Activated CD4-positive, alpha-beta T cell treated with anti-CD3 and anti-CD28 coated beads, Interleukin-2, amount 10 ng/mL, durations not matched to agents 24 days and 14 days (primary cell): ENCODE measurements at regions not wholly inside any gene's neighbourhood (a gene's known extent, or its start where the extent isn't known, plus 50 kb on each side); places are given as distances from the start of the nearest gene placed in this dataset.

Experiments
- DNase-seq: peaks from one replicate; pipeline ENCODE4 v3.0.0; 2022
- H3K27ac Mint-ChIP-seq: one replicate; pipeline ENCODE4 v1.8.0; 2022; ENCODE audit warnings: mild to moderate bottlenecking, mixed read lengths
- H3K27me3 Mint-ChIP-seq: one replicate; pipeline ENCODE4 v1.8.0; 2022; ENCODE audit warnings: mixed read lengths
- H3K36me3 Mint-ChIP-seq: one replicate; pipeline ENCODE4 v1.8.0; 2022; ENCODE audit warnings: low read depth, mild to moderate bottlenecking, mixed read lengths
- H3K4me1 Mint-ChIP-seq: one replicate; pipeline ENCODE4 v1.8.0; 2021; ENCODE audit warnings: mixed read lengths
- H3K4me3 Mint-ChIP-seq: one replicate; pipeline ENCODE4 v1.8.0; 2022; ENCODE audit warnings: mild to moderate bottlenecking, moderate library complexity, mixed read lengths
- H3K9me3 Mint-ChIP-seq: one replicate; pipeline ENCODE4 v1.8.0; 2021; ENCODE audit warnings: mixed read lengths
- intact Hi-C: fragments of 100-400 bp; cut with micrococcal nuclease; formaldehyde crosslinking; loops from one replicate; pipeline ENCODE4 v1.15.1; 2023

DNA sequence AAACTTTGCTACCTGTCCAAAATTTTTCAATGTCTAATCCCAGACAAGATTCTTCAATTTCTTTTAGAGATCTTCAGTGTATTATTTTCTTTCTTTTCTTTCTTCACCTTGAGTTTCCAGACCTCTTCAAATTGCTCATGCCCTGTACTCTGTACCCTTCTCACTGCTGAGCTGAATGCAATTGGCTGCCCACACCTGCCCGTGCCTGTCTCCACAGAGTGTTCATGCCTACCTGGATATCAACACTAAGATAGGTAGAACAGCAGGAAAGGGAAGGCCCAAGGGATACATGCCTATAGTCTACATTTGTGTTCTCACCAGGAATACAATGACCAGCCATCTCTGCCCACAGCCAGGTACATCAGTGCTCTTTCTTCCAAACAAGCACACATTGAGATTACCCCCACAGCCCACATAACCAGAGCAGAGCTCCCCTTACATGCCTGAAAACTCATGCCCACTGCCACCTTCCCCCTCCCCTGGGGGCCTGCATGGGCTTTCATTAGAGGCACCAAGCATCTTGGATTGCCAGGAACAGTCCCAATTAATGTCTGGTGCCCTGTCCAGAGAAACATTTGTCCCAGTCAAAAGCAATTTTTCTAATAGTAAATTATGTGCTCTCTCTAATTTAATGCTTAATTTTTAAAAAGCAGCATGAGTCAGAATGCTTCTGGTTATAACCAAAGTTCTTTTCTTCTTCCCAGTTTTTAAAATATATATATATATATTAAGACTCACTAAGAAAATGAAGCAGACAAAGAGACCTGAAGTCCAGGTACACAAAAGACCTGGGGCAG is 134.9 kb upstream of the SLC14A2 start:
- Mint-ChIP-seq H3K4me3 (no peak overlapping the region), H3K27ac (no peak overlapping the region), H3K27me3 (no peaks in the 10 kb centered on the region), H3K36me3 (no peaks in the 10 kb centered on the region), H3K4me1 (no peaks in the 10 kb centered on the region), H3K9me3 (no peaks in the 10 kb centered on the region)
- DNase-seq: no peak
- intact Hi-C loops: no loop called here

DNA sequence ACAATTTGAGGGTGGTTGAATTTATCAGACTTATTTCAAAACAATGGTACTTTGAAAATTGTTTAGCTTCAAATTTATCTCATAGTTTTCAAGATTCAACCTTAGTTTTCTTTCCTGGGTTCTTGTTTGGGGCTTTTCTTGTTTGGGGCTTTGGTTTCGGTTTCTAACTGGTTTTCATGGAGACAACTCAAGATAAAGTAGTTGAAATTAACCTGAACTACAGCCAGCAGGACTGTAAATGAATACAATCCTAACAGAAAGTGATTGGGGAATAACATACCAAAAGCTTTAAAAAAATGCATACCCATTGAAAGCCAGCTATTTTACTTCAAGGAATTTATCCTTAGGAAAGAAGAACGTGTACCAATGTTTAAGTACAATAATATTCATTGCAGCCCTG is 133.5 kb upstream of the SLC14A2 start:
- no peak overlapping the region for H3K27ac Mint-ChIP-seq
- no peak for DNase-seq
- no peaks in the 10 kb centered on the region for H3K36me3 Mint-ChIP-seq
- intact Hi-C loops: no loop called here
- H3K27me3 Mint-ChIP-seq: no peaks in the 10 kb centered on the region
- no peaks in the 10 kb centered on the region for H3K4me1 Mint-ChIP-seq
- H3K4me3 Mint-ChIP-seq: no peak overlapping the region
- no peaks in the 10 kb centered on the region for H3K9me3 Mint-ChIP-seq

DNA sequence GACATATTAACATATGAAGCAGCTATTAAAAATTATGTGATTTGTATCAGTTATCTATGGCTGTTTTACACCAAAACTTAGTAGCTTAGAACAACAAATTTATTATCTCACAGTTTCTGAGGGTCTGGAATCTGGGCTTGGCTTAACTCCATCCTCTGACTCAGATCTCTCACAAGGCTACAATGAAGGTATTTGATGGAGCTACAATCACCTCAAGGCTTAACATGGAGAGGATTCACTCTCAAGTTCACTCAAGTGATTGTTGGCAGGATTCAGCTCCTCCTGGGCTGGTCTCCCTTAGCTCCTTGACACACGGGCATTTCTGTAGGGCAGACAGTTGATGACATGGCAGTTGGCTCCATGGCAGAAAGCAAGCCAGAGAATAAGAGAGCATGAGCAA is 133.0 kb upstream of the SLC14A2 start:
- H3K36me3 Mint-ChIP-seq: no peaks in the 10 kb centered on the region

GRCh38 chr18:45487581-45487980 is 127.7 kb upstream of the SLC14A2 start:
- Mint-ChIP-seq H3K27me3 (no peaks in the 10 kb centered on the region), H3K27ac (no peak overlapping the region), H3K4me1 (no peaks in the 10 kb centered on the region), H3K36me3 (no peaks in the 10 kb centered on the region), H3K9me3 (no peaks in the 10 kb centered on the region), H3K4me3 (no peak overlapping the region)
- DNase-seq: no peak
- intact Hi-C loops: no loop called here

More for the DNA sequence above, 133.0 kb upstream of the SLC14A2 start:
- Mint-ChIP-seq H3K9me3 (no peaks in the 10 kb centered on the region), H3K4me3 (no peak overlapping the region), H3K27ac (no peak overlapping the region), H3K27me3 (no peaks in the 10 kb centered on the region), H3K4me1 (no peaks in the 10 kb centered on the region)
- no peak for DNase-seq
- intact Hi-C loops: no loop called here

DNA sequence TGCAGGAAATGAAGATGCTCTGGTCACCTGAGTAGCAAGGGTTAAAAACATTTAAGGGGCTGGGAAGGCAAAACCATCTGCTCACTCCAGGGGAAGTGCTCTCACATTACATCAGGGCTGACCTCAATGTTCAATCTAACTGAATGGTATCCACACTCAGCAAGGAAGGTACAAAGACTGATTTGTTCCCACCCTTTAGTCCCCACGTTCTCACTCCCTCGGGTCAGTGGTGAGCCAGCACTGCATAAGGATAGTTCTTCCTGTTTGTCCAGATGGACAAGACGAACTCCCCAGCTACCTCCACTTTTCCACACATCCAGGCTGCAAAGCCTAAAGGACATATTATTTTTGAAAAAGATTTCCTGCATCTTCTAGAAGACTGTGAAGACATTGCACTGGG is 126.6 kb upstream of the SLC14A2 start:
- DNase-seq: no peak
- no peak overlapping the region for H3K4me3 Mint-ChIP-seq
- intact Hi-C loops: no loop called here
- no peak overlapping the region for H3K27ac Mint-ChIP-seq
- no peaks in the 10 kb centered on the region for H3K9me3 Mint-ChIP-seq
- H3K27me3 Mint-ChIP-seq: peaks cover 2% of the 10 kb centered on the region
- no peaks in the 10 kb centered on the region for H3K4me1 Mint-ChIP-seq
- no peaks in the 10 kb centered on the region for H3K36me3 Mint-ChIP-seq

GRCh38 chr18:45493830-45494229 is 121.4 kb upstream of the SLC14A2 start:
- no peaks in the 10 kb centered on the region for H3K9me3 Mint-ChIP-seq
- peaks cover 2% of the 10 kb centered on the region for H3K27me3 Mint-ChIP-seq
- no peak overlapping the region for H3K4me3 Mint-ChIP-seq
- intact Hi-C loops: no loop called here
- DNase-seq: no peak
- no peaks in the 10 kb centered on the region for H3K36me3 Mint-ChIP-seq
- no peaks in the 10 kb centered on the region for H3K4me1 Mint-ChIP-seq
- H3K27ac Mint-ChIP-seq: no peak overlapping the region

DNA sequence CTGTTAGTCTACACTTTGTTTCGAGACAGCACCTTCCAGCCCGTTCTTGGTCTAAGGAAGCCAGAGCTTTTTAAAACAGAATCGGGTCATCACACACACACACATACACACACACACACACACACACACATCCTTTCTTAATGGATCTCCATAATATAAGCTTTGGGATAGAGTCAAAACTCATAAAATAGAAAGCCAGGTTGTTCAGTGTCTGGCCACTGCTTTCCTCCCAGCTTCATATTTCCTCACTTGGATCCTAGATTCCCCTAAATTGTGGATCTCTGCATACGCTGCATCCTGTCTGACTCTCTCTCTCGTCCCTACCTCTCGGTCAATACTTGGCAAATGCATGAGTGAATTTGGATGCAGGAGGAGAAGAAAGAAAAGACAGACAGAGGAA is 120.5 kb upstream of the SLC14A2 start:
- no peak for DNase-seq
- Mint-ChIP-seq H3K27ac (no peak overlapping the region), H3K4me3 (no peak overlapping the region), H3K4me1 (no peaks in the 10 kb centered on the region), H3K27me3 (peaks cover 2% of the 10 kb centered on the region), H3K9me3 (no peaks in the 10 kb centered on the region), H3K36me3 (no peaks in the 10 kb centered on the region)
- intact Hi-C loops: no loop called here

- no peaks in the 10 kb centered on the region for H3K4me1 Mint-ChIP-seq
- peaks cover 2% of the 10 kb centered on the region for H3K27me3 Mint-ChIP-seq
- no peak for DNase-seq
- H3K36me3 Mint-ChIP-seq: no peaks in the 10 kb centered on the region
- no peak overlapping the region for H3K4me3 Mint-ChIP-seq
- intact Hi-C loops: no loop called here
- no peaks in the 10 kb centered on the region for H3K9me3 Mint-ChIP-seq
- H3K27ac Mint-ChIP-seq: no peak overlapping the region
These were observed 118.5 kb upstream of the SLC14A2 start for GRCh38 chr18:45496741-45497140.

DNA sequence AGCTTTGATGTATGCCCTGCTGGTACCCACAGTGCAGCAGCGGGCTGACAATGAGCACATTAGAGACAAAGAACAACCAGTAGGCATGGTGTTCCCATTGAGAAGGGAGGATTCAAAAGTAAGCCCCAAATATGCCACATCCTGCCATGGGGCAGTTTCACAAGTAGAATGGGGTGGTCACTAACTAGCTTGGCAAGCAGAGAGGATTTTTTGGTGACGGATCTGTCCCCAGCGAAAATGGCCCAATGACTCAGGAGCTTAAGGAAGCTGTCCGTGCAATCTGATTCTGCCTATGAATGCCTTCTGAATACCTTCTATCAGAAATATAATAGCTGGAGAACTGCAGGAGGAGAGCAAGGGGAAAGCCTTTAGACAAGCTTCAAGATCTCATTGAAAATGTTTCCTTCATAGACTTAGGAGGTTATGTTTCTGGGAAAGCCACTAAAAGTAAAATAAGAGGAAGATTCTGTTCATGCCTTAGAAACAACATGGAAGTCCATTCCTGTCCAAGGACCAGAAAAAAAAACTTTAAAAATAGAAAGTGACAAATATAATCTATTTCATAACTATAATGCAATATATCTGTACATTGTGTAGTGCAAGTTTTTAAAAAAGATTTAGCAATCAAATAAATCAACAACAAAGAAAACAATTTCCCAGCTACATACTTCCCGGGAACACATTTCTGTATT is 117.5 kb upstream of the SLC14A2 start:
- Mint-ChIP-seq H3K9me3 (no peaks in the 10 kb centered on the region), H3K36me3 (no peaks in the 10 kb centered on the region)

DNA sequence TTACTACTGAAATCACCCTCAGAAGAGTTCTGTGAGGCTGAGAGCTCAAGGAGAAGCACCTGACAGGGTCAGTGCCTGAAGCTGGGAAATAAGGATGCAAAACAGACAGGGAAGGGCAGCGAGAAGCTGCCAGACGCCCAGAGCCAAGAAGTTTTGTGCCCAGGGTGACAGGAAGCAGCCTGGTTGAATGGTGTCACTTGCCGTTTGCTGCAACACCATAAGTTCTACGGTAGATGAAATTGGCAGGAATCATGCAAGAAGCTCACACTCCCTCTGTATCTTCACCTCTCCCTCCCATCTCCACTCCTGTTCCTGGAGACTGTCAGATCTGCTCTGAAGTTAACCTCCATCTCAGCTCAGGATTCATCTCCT is 117.0 kb upstream of the SLC14A2 start:
- H3K9me3 Mint-ChIP-seq: no peaks in the 10 kb centered on the region
- intact Hi-C loops: no loop called here
- H3K4me1 Mint-ChIP-seq: no peaks in the 10 kb centered on the region
- H3K27ac Mint-ChIP-seq: no peak overlapping the region
- H3K36me3 Mint-ChIP-seq: no peaks in the 10 kb centered on the region
- DNase-seq: no peak
- no peak overlapping the region for H3K4me3 Mint-ChIP-seq
- no peaks in the 10 kb centered on the region for H3K27me3 Mint-ChIP-seq

More for the DNA sequence above, 117.5 kb upstream of the SLC14A2 start:
- intact Hi-C loops: no loop called here
- H3K4me1 Mint-ChIP-seq: no peaks in the 10 kb centered on the region
- peaks cover 2% of the 10 kb centered on the region for H3K27me3 Mint-ChIP-seq
- DNase-seq: no peak
- no peak overlapping the region for H3K4me3 Mint-ChIP-seq
- no peak overlapping the region for H3K27ac Mint-ChIP-seq

DNA sequence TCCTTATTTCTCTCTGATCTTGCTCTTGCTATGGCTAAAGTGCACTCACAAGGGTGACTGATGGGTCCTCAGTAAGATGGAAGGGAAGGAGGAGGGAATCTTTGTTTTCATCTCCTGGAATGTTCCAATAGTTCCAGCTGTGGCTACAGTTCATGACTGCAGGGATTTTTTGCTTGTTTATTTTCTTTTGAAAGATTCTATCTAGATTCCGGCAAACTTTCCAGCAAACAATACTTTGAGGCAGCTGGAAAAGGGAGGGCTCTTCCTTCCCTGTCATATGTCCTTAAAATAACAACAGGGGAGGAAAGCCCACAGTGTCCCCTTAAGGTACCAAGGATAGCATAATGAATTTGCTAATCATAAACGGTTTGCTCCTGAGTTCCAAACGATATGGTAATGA is 111.3 kb upstream of the SLC14A2 start:
- Mint-ChIP-seq H3K36me3 (no peaks in the 10 kb centered on the region), H3K9me3 (no peaks in the 10 kb centered on the region), H3K27ac (no peak overlapping the region), H3K4me1 (no peaks in the 10 kb centered on the region), H3K27me3 (no peaks in the 10 kb centered on the region), H3K4me3 (no peak overlapping the region)
- no peak for DNase-seq
- intact Hi-C loops: no loop called here

- no peak for DNase-seq
- H3K9me3 Mint-ChIP-seq: no peaks in the 10 kb centered on the region
- H3K36me3 Mint-ChIP-seq: no peaks in the 10 kb centered on the region
- no peaks in the 10 kb centered on the region for H3K4me1 Mint-ChIP-seq
- H3K27ac Mint-ChIP-seq: no peak overlapping the region
- no peak overlapping the region for H3K4me3 Mint-ChIP-seq
- intact Hi-C loops: no loop called here
- H3K27me3 Mint-ChIP-seq: no peaks in the 10 kb centered on the region
These were observed 109.6 kb upstream of the SLC14A2 start for GRCh38 chr18:45505497-45506206.

- Mint-ChIP-seq H3K4me3 (no peak overlapping the region), H3K9me3 (peaks cover under 1% of the 10 kb centered on the region), H3K4me1 (no peaks in the 10 kb centered on the region), H3K27me3 (no peaks in the 10 kb centered on the region), H3K36me3 (no peaks in the 10 kb centered on the region), H3K27ac (no peak overlapping the region)
- intact Hi-C loops: no loop called here
- DNase-seq: no peak
These were observed 108.3 kb upstream of the SLC14A2 start for GRCh38 chr18:45506951-45507350.

DNA sequence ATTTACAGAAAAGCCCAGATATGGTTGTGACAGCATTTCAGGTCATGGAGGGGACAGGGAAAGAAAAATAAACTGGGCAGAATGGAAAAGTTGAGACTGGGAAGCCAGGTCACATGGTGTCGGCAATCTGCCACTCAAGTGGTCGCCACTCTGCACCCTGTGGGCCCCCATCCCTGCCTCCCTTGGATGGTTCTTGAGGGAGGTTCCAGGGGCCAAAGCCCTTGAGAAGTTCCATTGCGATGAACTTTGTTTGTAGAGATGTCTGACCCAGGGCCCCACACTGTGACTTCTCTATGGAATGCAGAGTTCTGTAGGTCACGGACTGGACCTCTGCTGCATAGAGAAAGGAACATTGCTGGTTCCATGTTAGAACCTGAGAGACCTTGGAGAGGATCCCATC is 105.7 kb upstream of the SLC14A2 start:
- DNase-seq: no peak

More for the DNA sequence above, 105.7 kb upstream of the SLC14A2 start:
- intact Hi-C loops: no loop called here
- peaks cover 3% of the 10 kb centered on the region for H3K9me3 Mint-ChIP-seq
- no peaks in the 10 kb centered on the region for H3K4me1 Mint-ChIP-seq
- H3K4me3 Mint-ChIP-seq: no peak overlapping the region
- H3K36me3 Mint-ChIP-seq: no peaks in the 10 kb centered on the region
- no peak overlapping the region for H3K27ac Mint-ChIP-seq
- H3K27me3 Mint-ChIP-seq: no peaks in the 10 kb centered on the region
